ENCODE measurements at regions not wholly inside any gene's neighbourhood (a gene's known extent, or its start where the extent isn't known, plus 50 kb on each side); places are given as distances from the start of the nearest gene placed in this dataset.

DNA sequence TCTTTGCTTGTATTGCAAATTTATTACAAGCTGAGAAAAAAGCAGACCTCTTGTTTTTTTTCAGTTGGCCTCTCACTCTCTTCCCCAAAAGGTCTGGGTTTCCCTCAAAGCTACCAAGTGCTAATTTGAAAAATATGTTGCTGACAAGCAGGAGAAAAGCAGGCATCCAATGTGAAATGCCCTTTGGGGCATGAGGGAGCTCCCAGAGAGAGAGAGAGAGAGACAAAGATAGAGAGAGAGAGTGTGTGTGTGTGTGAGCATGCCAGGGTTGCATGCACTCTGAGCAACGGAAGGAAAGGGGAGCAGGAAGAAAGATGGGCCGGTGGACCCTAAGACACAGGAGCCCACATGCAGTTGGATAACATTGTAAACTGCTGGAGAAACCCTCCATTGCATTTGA lies 358.4 kb downstream of the TMEM38B start:
- H3K27ac ChIP-seq, result no peak overlapping the region
- no peak for TF ChIP-seq ZFX (IDR thresholded peaks at IDR 0.05; ENCODE audit: borderline replicate concordance)
- TF ChIP-seq, protein P1, sequence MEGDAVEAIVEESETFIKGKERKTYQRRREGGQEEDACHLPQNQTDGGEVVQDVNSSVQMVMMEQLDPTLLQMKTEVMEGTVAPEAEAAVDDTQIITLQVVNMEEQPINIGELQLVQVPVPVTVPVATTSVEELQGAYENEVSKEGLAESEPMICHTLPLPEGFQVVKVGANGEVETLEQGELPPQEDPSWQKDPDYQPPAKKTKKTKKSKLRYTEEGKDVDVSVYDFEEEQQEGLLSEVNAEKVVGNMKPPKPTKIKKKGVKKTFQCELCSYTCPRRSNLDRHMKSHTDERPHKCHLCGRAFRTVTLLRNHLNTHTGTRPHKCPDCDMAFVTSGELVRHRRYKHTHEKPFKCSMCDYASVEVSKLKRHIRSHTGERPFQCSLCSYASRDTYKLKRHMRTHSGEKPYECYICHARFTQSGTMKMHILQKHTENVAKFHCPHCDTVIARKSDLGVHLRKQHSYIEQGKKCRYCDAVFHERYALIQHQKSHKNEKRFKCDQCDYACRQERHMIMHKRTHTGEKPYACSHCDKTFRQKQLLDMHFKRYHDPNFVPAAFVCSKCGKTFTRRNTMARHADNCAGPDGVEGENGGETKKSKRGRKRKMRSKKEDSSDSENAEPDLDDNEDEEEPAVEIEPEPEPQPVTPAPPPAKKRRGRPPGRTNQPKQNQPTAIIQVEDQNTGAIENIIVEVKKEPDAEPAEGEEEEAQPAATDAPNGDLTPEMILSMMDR (IDR thresholded peaks at IDR 0.05), result no peak

GRCh38 chr9:106056328-106056727 lies 362.0 kb downstream of the TMEM38B start:
- TF ChIP-seq ZFX (IDR thresholded peaks at IDR 0.05; ENCODE audit: borderline replicate concordance), result no peak
- TF ChIP-seq, protein P1 (IDR thresholded peaks at IDR 0.05), result no peak
- H3K27ac ChIP-seq, result no peak overlapping the region

DNA sequence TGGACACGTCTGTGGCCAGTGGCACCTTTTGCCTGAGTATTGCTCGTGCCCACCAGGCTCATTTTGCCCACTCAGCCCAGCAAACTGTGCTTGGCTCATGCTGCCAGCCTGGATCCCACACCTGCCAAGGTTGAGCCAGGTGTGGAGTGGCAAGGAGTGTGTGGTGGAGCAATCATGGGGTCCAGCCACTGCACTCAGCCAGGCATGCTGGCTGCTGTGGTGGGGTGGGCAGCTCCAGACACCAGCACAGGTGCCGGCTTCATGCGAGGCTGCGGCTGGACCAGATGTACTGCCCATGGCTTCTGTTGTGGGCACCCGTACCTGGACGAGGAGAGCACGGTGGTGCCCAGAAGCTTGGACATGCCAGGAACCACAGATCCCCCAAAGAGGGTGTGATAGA lies 364.1 kb downstream of the TMEM38B start:
- no peak for TF ChIP-seq ZFX (IDR thresholded peaks at IDR 0.05; ENCODE audit: borderline replicate concordance)
- TF ChIP-seq, protein P1 (IDR thresholded peaks at IDR 0.05), result no peak
- no peak overlapping the region for H3K27ac ChIP-seq

DNA sequence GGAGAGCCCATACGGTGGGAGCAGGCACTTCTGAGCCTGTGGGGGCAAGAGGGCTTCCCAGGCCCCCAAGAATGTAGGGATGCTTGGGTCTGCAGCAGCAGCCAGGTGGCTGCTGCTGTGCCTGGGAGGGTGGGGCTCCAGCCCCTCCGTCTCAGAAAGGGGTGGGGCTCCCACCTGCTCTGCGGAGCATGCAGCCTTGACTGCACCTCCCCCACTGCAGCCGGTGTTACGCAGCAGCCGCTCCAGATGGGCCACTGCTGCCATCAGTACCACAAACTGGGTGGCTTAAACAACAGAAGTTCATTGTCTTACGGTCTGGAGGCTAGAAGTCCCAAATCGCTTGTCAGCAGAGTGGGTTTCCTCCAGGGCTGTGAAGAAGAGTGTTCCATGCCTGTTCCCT lies 365.5 kb downstream of the TMEM38B start:
- no peak for TF ChIP-seq ZFX (IDR thresholded peaks at IDR 0.05; ENCODE audit: borderline replicate concordance)
- TF ChIP-seq, protein P1 (IDR thresholded peaks at IDR 0.05), result no peak
- H3K27ac ChIP-seq, result no peak overlapping the region

GRCh38 chr9:106060885-106061284 lies 366.5 kb downstream of the TMEM38B start:
- no peak overlapping the region for H3K27ac ChIP-seq
- TF ChIP-seq ZFX (IDR thresholded peaks at IDR 0.05; ENCODE audit: borderline replicate concordance), result no peak
- TF ChIP-seq, protein P1 (IDR thresholded peaks at IDR 0.05), result no peak

DNA sequence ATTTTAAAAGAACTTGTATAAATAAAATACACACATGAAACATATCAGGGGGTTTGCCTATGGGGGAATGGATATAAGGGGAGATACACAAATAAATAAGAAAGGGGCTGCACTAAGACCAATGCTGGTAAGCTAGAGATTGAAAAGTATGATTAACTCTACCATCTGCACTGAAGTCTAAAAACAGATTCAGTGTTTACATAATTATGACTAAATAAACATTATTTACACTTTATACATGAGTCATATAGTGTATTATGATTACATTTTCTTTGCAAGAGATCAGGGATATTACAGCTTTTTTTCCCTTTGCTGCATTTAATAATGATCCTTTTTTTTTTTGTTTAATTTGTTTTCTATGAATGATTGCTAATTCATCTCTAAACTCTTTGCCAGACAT lies 367.9 kb downstream of the TMEM38B start:
- TF ChIP-seq ZFX (IDR thresholded peaks at IDR 0.05; ENCODE audit: borderline replicate concordance), result no peak
- TF ChIP-seq, protein P1 (IDR thresholded peaks at IDR 0.05), result no peak
- no peak overlapping the region for H3K27ac ChIP-seq

- H3K27ac ChIP-seq, result no peak overlapping the region
- TF ChIP-seq, protein P1 (IDR thresholded peaks at IDR 0.05), result no peak
- no peak for TF ChIP-seq ZFX (IDR thresholded peaks at IDR 0.05; ENCODE audit: borderline replicate concordance)
Observed at GRCh38 chr9:106065136-106065535, 370.8 kb downstream of the TMEM38B start.

Data from 22Rv1 (cell line).